H9 (cell line): ENCODE measurements at regions not wholly inside any gene's neighbourhood (a gene's known extent, or its start where the extent isn't known, plus 50 kb on each side); places are given as distances from the start of the nearest gene placed in this dataset.

Experiments used
- DNase-seq: peaks from one replicate; pipeline ENCODE4 v3.0.0-alpha.2; 2017
- H2AFZ ChIP-seq: one replicate; pipeline ENCODE4 v1.6.1; 2013; ENCODE audit warnings: mild to moderate bottlenecking, low read length, control low read depth, moderate library complexity
- H2AK5ac ChIP-seq: 2 replicates; pipeline ENCODE4 v1.6.1; 2013; ENCODE audit warnings: low read length, control low read depth, mixed read lengths; ENCODE audit not compliant: insufficient read length
- H2BK120ac ChIP-seq: one replicate; pipeline ENCODE4 v1.6.1; 2013; ENCODE audit warnings: low read depth, mild to moderate bottlenecking, low read length, control low read depth, inconsistent platforms; ENCODE audit not compliant: poor library complexity, severe bottlenecking
- H2BK12ac ChIP-seq: 2 replicates; pipeline ENCODE4 v1.6.1; 2013; ENCODE audit warnings: low read length, control low read depth, mixed read lengths, low read depth; ENCODE audit not compliant: insufficient read length
- H2BK15ac ChIP-seq: 2 replicates; pipeline ENCODE4 v1.6.1; 2013; ENCODE audit warnings: low read depth, low read length, control low read depth
- H2BK20ac ChIP-seq: one replicate; pipeline ENCODE4 v1.6.1; 2013; ENCODE audit warnings: low read depth, mild to moderate bottlenecking, low read length, control low read depth, inconsistent platforms; ENCODE audit not compliant: poor library complexity, severe bottlenecking
- H2BK5ac ChIP-seq: 2 replicates; pipeline ENCODE4 v1.6.1; 2013; ENCODE audit warnings: low read length, control low read depth, mixed read lengths; ENCODE audit not compliant: insufficient read length
- H3K14ac ChIP-seq: 2 replicates; pipeline ENCODE4 v1.6.1; 2013; ENCODE audit warnings: low read length, control low read depth; ENCODE audit not compliant: insufficient read depth
- H3K18ac ChIP-seq: 2 replicates; pipeline ENCODE4 v1.6.1; 2013; ENCODE audit warnings: low read depth, mild to moderate bottlenecking, mixed read lengths, low read length, control low read depth; ENCODE audit not compliant: insufficient read length
- H3K23ac ChIP-seq: 2 replicates; pipeline ENCODE4 v1.6.1; 2013; ENCODE audit warnings: low read length, control low read depth, mixed read lengths, low read depth; ENCODE audit not compliant: insufficient read length
- H3K23me2 ChIP-seq: 2 replicates; pipeline ENCODE4 v1.6.1; 2013; ENCODE audit warnings: low read depth, mild to moderate bottlenecking, mixed read lengths, low read length, control low read depth; ENCODE audit not compliant: insufficient read length, poor library complexity, severe bottlenecking
- H3K27ac ChIP-seq: 2 replicates; pipeline ENCODE4 v1.5.1; 2013; ENCODE audit warnings: low read length, control low read depth, mixed read lengths, low read depth; ENCODE audit not compliant: insufficient read length
- H3K27me3 ChIP-seq: 2 replicates; pipeline ENCODE4 v1.6.1; 2013; ENCODE audit warnings: low read length, control low read depth, inconsistent platforms; ENCODE audit not compliant: insufficient read depth
- H3K4ac ChIP-seq: 2 replicates; pipeline ENCODE4 v1.6.1; 2013; ENCODE audit warnings: low read depth, mild to moderate bottlenecking, control low read depth, inconsistent platforms, low read length, moderate library complexity
- H3K4me1 ChIP-seq: 2 replicates; pipeline ENCODE4 v1.6.1; 2013; ENCODE audit warnings: low read length, control low read depth, inconsistent platforms; ENCODE audit not compliant: insufficient read depth
- H3K4me2 ChIP-seq: 2 replicates; pipeline ENCODE4 v1.6.1; 2013; ENCODE audit warnings: low read length, control low read depth, mixed read lengths; ENCODE audit not compliant: insufficient read length, insufficient read depth
- H3K56ac ChIP-seq: 2 replicates; pipeline ENCODE4 v1.6.1; 2013; ENCODE audit warnings: low read depth, mild to moderate bottlenecking, mixed read lengths, low read length, control low read depth; ENCODE audit not compliant: insufficient read length
- H3K79me1 ChIP-seq: 2 replicates; pipeline ENCODE4 v1.6.1; 2013; ENCODE audit warnings: low read depth, mild to moderate bottlenecking, moderate library complexity, low read length, control low read depth, inconsistent platforms; ENCODE audit not compliant: insufficient read depth, poor library complexity, severe bottlenecking
- H3K79me2 ChIP-seq: 2 replicates; pipeline ENCODE4 v1.6.1; 2013; ENCODE audit warnings: low read length, control low read depth, inconsistent platforms; ENCODE audit not compliant: insufficient read depth
- H3K9ac ChIP-seq: 2 replicates; pipeline ENCODE4 v1.6.1; 2013; ENCODE audit warnings: low read length, control low read depth, mixed read lengths; ENCODE audit not compliant: insufficient read length; ENCODE audit errors: extremely low read depth
- H3K9me3 ChIP-seq: one replicate; pipeline ENCODE4 v1.6.1; 2013; ENCODE audit warnings: low read depth, low read length, inconsistent platforms; ENCODE audit not compliant: control insufficient read depth
- H3T11ph ChIP-seq: one replicate; pipeline ENCODE4 v1.6.1; 2013; ENCODE audit warnings: mild to moderate bottlenecking, low read length, control low read depth, inconsistent platforms
- H4K20me1 ChIP-seq: one replicate; pipeline ENCODE4 v1.6.1; 2013; ENCODE audit not compliant: control insufficient read depth, insufficient read length, insufficient read depth
- H4K5ac ChIP-seq: 2 replicates; pipeline ENCODE4 v1.6.1; 2013; ENCODE audit warnings: low read depth, mild to moderate bottlenecking, mixed read lengths, low read length, control low read depth; ENCODE audit not compliant: insufficient read length
- H4K8ac ChIP-seq: replicated peaks from 2 replicates; pipeline ENCODE4 v1.6.1; 2013; ENCODE audit warnings: low read length, control low read depth, mixed read lengths, low read depth; ENCODE audit not compliant: insufficient read length
- H4K91ac ChIP-seq: 2 replicates; pipeline ENCODE4 v1.6.1; 2013; ENCODE audit warnings: low read depth, mild to moderate bottlenecking, moderate library complexity, mixed read lengths, low read length, control low read depth; ENCODE audit not compliant: insufficient read length
- H3K27ac Mint-ChIP-seq, 3 experiments: 2 replicates in 2 of 3; 3 replicates in 1 of 3; pipeline ENCODE4 v1.8.0; 2020 to 2021; ENCODE audit warnings: mixed read lengths in 3 of 3, mild to moderate bottlenecking in 1 of 3, moderate library complexity in 1 of 3
- H3K27me3 Mint-ChIP-seq: 2 replicates; pipeline ENCODE4 v1.8.0; 2021; ENCODE audit warnings: low read depth, mild to moderate bottlenecking, moderate library complexity, mixed read lengths
- H3K36me3 Mint-ChIP-seq, 3 experiments: 2 replicates in 2 of 3; 3 replicates in 1 of 3; pipeline ENCODE4 v1.8.0; 2020 to 2021; ENCODE audit warnings: low read depth in 3 of 3, mixed read lengths in 3 of 3; ENCODE audit not compliant: insufficient read depth in 1 of 3
- H3K4me1 Mint-ChIP-seq, 2 experiments: 2 replicates each; pipeline ENCODE4 v1.8.0; 2020; ENCODE audit warnings: mixed read lengths in 2 of 2
- H3K4me3 Mint-ChIP-seq, 2 experiments: 2 replicates in 1 of 2; 3 replicates in 1 of 2; pipeline ENCODE4 v1.8.0; 2020 to 2021; ENCODE audit warnings: mild to moderate bottlenecking in 2 of 2, mixed read lengths in 2 of 2, moderate library complexity in 1 of 2
- H3K9me3 Mint-ChIP-seq, 2 experiments: 2 replicates in 1 of 2; 3 replicates in 1 of 2; pipeline ENCODE4 v1.8.0; 2020; ENCODE audit warnings: mild to moderate bottlenecking in 2 of 2, mixed read lengths in 2 of 2, moderate library complexity in 1 of 2
- CTCF ChIP-seq: fragments of 200-600 bp; sonication (generic); conservative IDR thresholded peaks from 3 replicates; pipeline ENCODE4 v1.8.0; 2021; ENCODE audit warnings: antibody characterized with exemption, mild to moderate bottlenecking
- WGBS: extraction: QIAGEN DNeasy Blood & Tissue Kit; methylation state at CpG from one replicate; pipeline ENCODE4 v1.1.7; 2013; ENCODE audit warnings: missing lambda C conversion rate, low lambda C conversion rate, mixed read lengths; ENCODE audit not compliant: insufficient read length; ENCODE audit errors: extremely low coverage; 5-methylcytosine and 5-hydroxymethylcytosine counted together

- H2BK120ac ChIP-seq = no peak overlapping the region
- no peak overlapping the region for H2BK12ac ChIP-seq
- no peak overlapping the region for H2AK5ac ChIP-seq
- H3K4me1 ChIP-seq = no peaks in the 10 kb centered on the region
- no peak overlapping the region for H2BK5ac ChIP-seq
- peaks cover 4 to 10% (median 9%) of the 10 kb centered on the region in 3 experiments for H3K36me3 Mint-ChIP-seq
- H3K4ac ChIP-seq = no peak overlapping the region
- H3K27me3 ChIP-seq = no peaks in the 10 kb centered on the region
- H4K8ac ChIP-seq = no peak overlapping the region
- no peaks in the 10 kb centered on the region for H3K79me1 ChIP-seq
- no peaks in the 10 kb centered on the region for H3K79me2 ChIP-seq
- no peaks in the 10 kb centered on the region for H3K23me2 ChIP-seq
- H3K4me1 Mint-ChIP-seq = no peaks in the 10 kb centered on the region
- H3K23ac ChIP-seq = no peak overlapping the region
- H3K27ac ChIP-seq = no peak overlapping the region
- no peak overlapping the region for H3K14ac ChIP-seq
- H2AFZ ChIP-seq = no peak overlapping the region
- H3K27me3 Mint-ChIP-seq = no peaks in the 10 kb centered on the region
- H3K9me3 ChIP-seq = peaks cover 15% of the 10 kb centered on the region
- no peak overlapping the region for H3K4me2 ChIP-seq
- H3K9ac ChIP-seq = no peak overlapping the region
- peaks cover 59 to 86% of the 10 kb centered on the region in 2 experiments for H3K9me3 Mint-ChIP-seq
- DNase-seq = no peak
- no peak overlapping the region for H2BK20ac ChIP-seq
- no peak overlapping the region for H2BK15ac ChIP-seq
- no peak overlapping the region for H3K4me3 Mint-ChIP-seq
- no peak overlapping the region for H3T11ph ChIP-seq
- H4K20me1 ChIP-seq = no peaks in the 10 kb centered on the region
- no peak overlapping the region for H3K18ac ChIP-seq
- H3K27ac Mint-ChIP-seq = no peak overlapping the region
- H4K5ac ChIP-seq = no peak overlapping the region
- H4K91ac ChIP-seq = no peak overlapping the region
- no peak for TF ChIP-seq CTCF
- no peak overlapping the region for H3K56ac ChIP-seq
- no CpG with 5 or more reads among the region's 4 CpGs for WGBS
Measured at GRCh38 chr4:189815404-189816192, 125.1 kb upstream of the FRG1 start.
